ENCODE measurements at regions not wholly inside any gene's neighbourhood (a gene's known extent, or its start where the extent isn't known, plus 50 kb on each side); places are given as distances from the start of the nearest gene placed in this dataset.

DNA sequence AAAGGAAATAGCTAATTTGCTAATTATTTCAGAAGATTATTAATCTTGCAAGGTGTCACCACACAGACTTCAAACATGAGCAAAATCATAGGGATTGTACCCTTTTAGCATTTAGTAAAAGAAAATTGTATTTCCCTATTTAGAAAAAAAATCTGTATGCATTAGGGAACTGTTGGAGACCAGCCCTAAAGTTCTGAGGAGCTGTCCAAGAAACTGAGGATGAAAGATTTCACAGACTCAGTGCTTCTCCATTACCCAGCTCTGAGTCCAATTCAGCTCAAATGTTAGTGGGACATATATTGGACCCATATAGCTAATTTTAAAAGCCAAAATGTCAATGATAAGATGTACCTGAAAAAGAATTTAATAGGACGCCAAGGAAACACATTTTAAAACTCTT is 271.7 kb downstream of the SNX10 start:
- in situ Hi-C loops (cut with HindIII; ENCODE audit: low pct_unique_long_range_greater_than_20kb, low sequenced_read_pairs), result no loop called here
- no peak for DNase-seq (ENCODE audit: low read depth in 1 of 2, low spot score in 1 of 2)
- TF ChIP-seq JUND (IDR thresholded peaks at IDR 0.05; ENCODE audit: low read depth), result no peak

- in situ Hi-C loops (cut with HindIII; ENCODE audit: low pct_unique_long_range_greater_than_20kb, low sequenced_read_pairs), result no loop called here
- no peak for DNase-seq (ENCODE audit: low read depth in 1 of 2, low spot score in 1 of 2)
These were observed 275.6 kb downstream of the SNX10 start for GRCh38 chr7:26567266-26567665.

DNA sequence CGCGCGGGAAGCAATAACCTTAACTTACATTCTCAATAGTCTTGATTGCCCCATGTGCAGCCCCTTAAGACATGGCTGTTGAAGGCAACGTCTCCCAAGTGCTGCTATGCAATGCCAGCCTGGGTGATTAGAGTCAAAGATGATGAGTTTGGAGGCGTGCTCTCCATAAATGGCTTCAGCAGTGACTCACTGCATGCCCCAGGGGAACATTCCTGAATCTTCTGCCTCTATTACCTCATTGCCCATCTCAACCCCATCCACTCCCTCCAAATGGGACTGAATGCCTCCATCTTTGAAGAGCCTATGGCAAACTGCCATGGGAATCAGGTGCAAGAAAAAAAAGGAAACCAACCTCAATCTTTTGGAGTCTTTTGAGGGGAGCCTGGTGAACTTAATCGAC is 282.8 kb downstream of the SNX10 start:
- DNase-seq (ENCODE audit: low read depth in 1 of 2, low spot score in 1 of 2), result peak in 1 of 2 experiments; percentile 54
- no peak for TF ChIP-seq JUND (IDR thresholded peaks at IDR 0.05; ENCODE audit: low read depth)
- in situ Hi-C loops (cut with HindIII; ENCODE audit: low pct_unique_long_range_greater_than_20kb, low sequenced_read_pairs), result no loop called here

More at GRCh38 chr7:26567266-26567665, 275.6 kb downstream of the SNX10 start:
- no peak for TF ChIP-seq JUND (IDR thresholded peaks at IDR 0.05; ENCODE audit: low read depth)

DNA sequence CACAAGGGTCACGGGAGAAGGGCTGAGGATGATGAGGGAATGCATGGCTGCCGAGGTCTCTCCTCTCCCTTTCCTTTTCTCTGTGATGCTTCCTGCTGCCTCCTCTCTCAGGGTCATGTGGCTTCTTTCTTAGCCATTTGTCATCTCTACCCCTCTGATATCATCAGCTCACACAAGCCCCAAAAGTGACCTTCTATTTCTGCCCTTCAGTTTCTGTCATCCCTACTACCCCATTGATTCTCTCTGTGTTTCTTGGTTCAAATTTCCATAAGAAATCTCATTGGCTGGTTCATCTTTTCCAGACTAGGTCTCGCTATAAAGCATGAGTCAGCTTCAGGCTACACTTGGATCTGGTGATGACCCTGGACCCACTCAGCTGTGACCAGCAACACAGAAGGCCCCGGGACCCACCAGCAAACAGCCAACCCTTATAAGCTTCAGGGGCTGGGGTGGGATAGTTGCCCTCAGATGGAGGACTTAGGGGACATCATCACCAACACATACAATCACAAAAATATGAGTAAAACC is 284.3 kb downstream of the SKAP2 start:
- in situ Hi-C loops (cut with HindIII; ENCODE audit: low pct_unique_long_range_greater_than_20kb, low sequenced_read_pairs), result no loop called here
- DNase-seq (ENCODE audit: low read depth in 1 of 2, low spot score in 1 of 2), result no peak

DNA sequence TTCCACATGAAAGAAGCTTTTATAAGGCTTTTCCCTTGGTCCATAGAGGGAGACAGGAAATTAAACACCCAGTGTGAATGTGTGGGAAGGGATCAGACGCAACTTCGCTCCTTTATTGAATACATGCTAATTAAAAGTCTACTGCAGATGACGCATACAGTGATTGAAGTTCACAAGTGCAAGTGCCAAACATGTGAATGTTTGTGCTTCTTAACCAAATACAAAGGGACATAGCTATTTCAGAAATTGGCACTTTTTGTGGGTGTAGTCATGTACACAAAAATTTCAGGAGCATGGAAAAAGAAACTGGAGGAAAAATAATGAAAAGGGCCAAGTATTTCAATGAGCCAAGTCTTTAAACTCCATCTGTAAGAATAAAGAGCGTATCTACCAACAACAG is 283.7 kb downstream of the SKAP2 start:
- in situ Hi-C loops (cut with HindIII; ENCODE audit: low pct_unique_long_range_greater_than_20kb, low sequenced_read_pairs), result no loop called here
- TF ChIP-seq JUND (IDR thresholded peaks at IDR 0.05; ENCODE audit: low read depth), result no peak
- no peak for DNase-seq (ENCODE audit: low read depth in 1 of 2, low spot score in 1 of 2)

More for the DNA sequence above, 284.3 kb downstream of the SKAP2 start:
- no peak for TF ChIP-seq JUND (IDR thresholded peaks at IDR 0.05; ENCODE audit: low read depth)

DNA sequence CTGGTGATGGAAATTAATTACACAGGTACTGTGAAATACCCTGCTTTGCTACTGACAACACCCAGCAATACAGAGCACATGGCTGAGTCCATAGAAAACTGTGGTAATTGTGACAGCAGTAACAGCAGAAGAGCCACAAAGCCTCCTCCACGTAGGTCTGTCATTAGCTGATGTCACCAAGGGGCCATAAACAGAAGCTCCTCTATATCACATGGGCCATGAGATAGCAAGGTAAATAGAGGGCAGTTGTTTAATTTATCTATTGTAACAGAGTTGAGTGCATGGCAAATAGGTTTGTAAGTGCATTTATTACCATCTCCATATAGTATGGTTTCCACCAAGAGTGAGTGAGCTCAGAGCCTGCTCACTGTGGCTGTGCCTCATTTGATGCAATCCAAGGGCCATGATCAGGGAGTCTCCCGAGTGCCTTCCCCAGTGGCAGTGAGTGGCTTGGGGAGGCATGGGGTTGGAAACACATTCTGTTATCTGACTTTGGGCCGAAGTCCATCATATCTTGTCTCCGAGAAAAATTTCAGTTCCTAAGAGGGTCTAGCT is 281.2 kb downstream of the SKAP2 start:
- in situ Hi-C loops (cut with HindIII; ENCODE audit: low pct_unique_long_range_greater_than_20kb, low sequenced_read_pairs), result no loop called here
- DNase-seq (ENCODE audit: low read depth in 1 of 2, low spot score in 1 of 2), result no peak
- no peak for TF ChIP-seq JUND (IDR thresholded peaks at IDR 0.05; ENCODE audit: low read depth)

GRCh38 chr7:26584326-26584725 is 280.1 kb downstream of the SKAP2 start:
- DNase-seq (ENCODE audit: low read depth in 1 of 2, low spot score in 1 of 2), result no peak
- TF ChIP-seq JUND (IDR thresholded peaks at IDR 0.05; ENCODE audit: low read depth), result no peak
- in situ Hi-C loops (cut with HindIII; ENCODE audit: low pct_unique_long_range_greater_than_20kb, low sequenced_read_pairs), result no loop called here

- in situ Hi-C loops (cut with HindIII; ENCODE audit: low pct_unique_long_range_greater_than_20kb, low sequenced_read_pairs), result no loop called here
- no peak for TF ChIP-seq JUND (IDR thresholded peaks at IDR 0.05; ENCODE audit: low read depth)
- peak; percentile 10 to 88 for DNase-seq (ENCODE audit: low read depth in 1 of 2, low spot score in 1 of 2)
These were observed 279.3 kb downstream of the SKAP2 start for GRCh38 chr7:26584987-26585665.

- TF ChIP-seq JUND (IDR thresholded peaks at IDR 0.05; ENCODE audit: low read depth), result no peak
- in situ Hi-C loops (cut with HindIII; ENCODE audit: low pct_unique_long_range_greater_than_20kb, low sequenced_read_pairs), result no loop called here
- DNase-seq (ENCODE audit: low read depth in 1 of 2, low spot score in 1 of 2), result no peak
These were observed 276.9 kb downstream of the SKAP2 start for GRCh38 chr7:26587536-26587935.

DNA sequence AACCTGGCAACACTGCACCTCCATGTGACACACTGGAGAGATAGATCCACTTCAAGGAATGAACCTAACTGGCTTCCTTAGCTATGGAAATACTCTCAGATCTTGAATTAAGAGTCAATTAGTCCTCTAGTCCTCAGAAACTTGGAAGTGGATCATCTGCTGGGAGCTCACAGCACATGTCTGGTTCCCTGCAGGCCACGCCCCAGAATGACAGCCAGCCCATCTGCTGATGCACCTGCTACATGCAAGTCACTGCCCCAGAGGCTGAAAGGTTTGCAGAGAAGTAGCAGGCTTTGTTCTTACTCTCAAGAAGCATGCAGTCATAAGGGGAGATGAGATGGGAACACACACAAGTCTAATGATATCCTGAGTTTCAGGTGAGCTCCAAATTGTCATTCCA is 275.9 kb downstream of the SKAP2 start:
- DNase-seq (ENCODE audit: low read depth in 1 of 2, low spot score in 1 of 2), result no peak
- in situ Hi-C loops (cut with HindIII; ENCODE audit: low pct_unique_long_range_greater_than_20kb, low sequenced_read_pairs), result no loop called here
- no peak for TF ChIP-seq JUND (IDR thresholded peaks at IDR 0.05; ENCODE audit: low read depth)

DNA sequence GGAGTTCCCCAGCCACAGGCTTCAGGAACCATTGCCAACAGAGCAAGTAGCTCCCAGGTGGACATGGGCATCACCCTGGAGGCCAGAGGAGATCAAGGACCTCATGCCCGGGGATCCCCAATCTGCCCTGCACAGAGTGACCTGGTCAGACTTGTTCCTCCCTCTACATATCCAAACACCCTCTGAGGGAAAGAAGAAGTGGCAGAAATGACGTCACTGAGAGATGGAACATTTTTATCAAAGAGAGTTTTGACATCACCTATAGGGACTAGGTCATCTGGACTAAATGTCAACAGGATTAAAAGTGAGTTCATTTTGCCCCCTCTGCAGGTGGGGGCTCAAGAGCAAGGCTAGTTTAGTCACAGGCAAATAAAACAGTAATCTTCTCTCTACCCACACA is 273.7 kb downstream of the SKAP2 start:
- TF ChIP-seq JUND (IDR thresholded peaks at IDR 0.05; ENCODE audit: low read depth), result no peak
- DNase-seq (ENCODE audit: low read depth in 1 of 2, low spot score in 1 of 2), result no peak
- in situ Hi-C loops (cut with HindIII; ENCODE audit: low pct_unique_long_range_greater_than_20kb, low sequenced_read_pairs), result no loop called here

DNA sequence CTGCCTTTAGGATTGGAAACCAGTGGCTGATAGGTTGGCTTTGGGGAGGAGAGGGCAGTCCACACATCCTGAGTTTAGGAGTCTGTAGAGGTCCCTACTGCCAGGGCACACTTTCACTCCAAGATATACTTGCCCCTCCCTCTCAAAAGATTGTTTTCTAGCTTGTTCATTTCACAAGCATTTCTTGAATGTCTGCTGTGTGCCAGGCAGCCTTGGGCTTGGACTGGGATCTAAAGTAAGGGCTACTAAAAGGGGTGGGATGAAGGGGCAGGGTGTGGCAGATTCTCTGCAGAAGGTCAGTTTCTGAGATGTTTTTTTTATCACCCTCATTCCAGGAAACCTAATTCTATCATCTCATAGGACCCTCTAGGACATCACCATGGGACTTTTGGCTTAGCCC is 272.4 kb downstream of the SKAP2 start:
- no peak for DNase-seq (ENCODE audit: low read depth in 1 of 2, low spot score in 1 of 2)
- TF ChIP-seq JUND (IDR thresholded peaks at IDR 0.05; ENCODE audit: low read depth), result no peak
- in situ Hi-C loops (cut with HindIII; ENCODE audit: low pct_unique_long_range_greater_than_20kb, low sequenced_read_pairs), result no loop called here

DNA sequence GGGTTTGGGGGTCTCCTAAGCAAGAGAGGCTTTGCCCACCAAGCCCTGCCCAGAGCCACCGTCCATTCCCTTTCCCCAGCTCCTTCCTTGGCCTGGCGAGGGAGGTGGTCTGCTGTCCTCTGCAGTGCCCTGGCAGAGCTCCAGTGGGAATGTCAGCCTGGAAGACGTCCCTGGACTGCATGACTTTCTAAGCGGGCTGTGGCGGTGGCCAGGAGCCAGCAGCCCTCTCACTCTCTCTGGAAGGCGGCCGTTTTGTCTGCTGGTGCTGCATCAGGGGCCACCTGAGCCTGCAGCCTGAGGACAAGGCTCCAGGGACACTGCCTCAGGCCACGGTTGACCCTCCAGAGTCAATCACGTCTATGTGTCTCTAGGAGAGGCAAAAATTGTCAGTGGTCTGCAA is 271.0 kb downstream of the SKAP2 start:
- DNase-seq (ENCODE audit: low read depth in 1 of 2, low spot score in 1 of 2), result no peak
- TF ChIP-seq JUND (IDR thresholded peaks at IDR 0.05; ENCODE audit: low read depth), result no peak
- in situ Hi-C loops (cut with HindIII; ENCODE audit: low pct_unique_long_range_greater_than_20kb, low sequenced_read_pairs), result no loop called here
